ENCODE measurements at regions not wholly inside any gene's neighbourhood (a gene's known extent, or its start where the extent isn't known, plus 50 kb on each side); places are given as distances from the start of the nearest gene placed in this dataset.

DNA sequence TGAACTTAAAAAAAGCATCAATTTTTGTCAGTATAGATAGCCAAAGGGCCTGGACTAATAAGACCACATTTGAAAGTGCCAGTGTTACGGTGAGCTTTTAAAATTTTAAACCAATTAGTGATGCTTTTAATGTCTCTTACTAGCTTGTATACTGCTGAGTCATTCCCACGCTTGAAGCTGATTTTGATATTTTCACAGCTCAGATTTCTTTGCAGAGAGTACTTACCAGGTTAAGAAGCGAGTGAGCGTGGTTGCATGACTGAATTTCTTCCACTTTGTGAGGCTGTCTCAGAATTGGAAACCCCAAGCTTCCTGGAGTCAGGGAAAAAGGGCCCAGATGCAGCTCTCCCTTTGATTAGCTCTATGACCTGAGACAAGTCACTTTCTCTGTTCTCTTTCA lies 74.5 kb upstream of the NBEA start:
- Mint-ChIP-seq H3K36me3 (ENCODE audit: insufficient read depth in 1 of 3, low read depth in 3 of 3) (no peaks in the 10 kb centered on the region), H3K4me1 (peaks cover 16 to 17% of the 10 kb centered on the region in 2 experiments), H3K27ac (peak overlapping the region in 1 of 3 experiments; percentile 81; a peak in 2 of 7 replicates), H3K4me3 (no peak overlapping the region), H3K27me3 (ENCODE audit: low read depth) (no peaks in the 10 kb centered on the region), H3K9me3 (no peaks in the 10 kb centered on the region)
- no peak overlapping the region for H4K5ac ChIP-seq (ENCODE audit: insufficient read length, low read depth, low read length)
- no peaks in the 10 kb centered on the region for H3K23me2 ChIP-seq (ENCODE audit: insufficient read length, low read depth, low read length, poor library complexity, severe bottlenecking)
- H3K9ac ChIP-seq (ENCODE audit: extremely low read depth, insufficient read length, low read length) = no peak overlapping the region
- H2BK120ac ChIP-seq (ENCODE audit: low read depth, low read length, poor library complexity, severe bottlenecking) = no peak overlapping the region
- TF ChIP-seq, protein P1, sequence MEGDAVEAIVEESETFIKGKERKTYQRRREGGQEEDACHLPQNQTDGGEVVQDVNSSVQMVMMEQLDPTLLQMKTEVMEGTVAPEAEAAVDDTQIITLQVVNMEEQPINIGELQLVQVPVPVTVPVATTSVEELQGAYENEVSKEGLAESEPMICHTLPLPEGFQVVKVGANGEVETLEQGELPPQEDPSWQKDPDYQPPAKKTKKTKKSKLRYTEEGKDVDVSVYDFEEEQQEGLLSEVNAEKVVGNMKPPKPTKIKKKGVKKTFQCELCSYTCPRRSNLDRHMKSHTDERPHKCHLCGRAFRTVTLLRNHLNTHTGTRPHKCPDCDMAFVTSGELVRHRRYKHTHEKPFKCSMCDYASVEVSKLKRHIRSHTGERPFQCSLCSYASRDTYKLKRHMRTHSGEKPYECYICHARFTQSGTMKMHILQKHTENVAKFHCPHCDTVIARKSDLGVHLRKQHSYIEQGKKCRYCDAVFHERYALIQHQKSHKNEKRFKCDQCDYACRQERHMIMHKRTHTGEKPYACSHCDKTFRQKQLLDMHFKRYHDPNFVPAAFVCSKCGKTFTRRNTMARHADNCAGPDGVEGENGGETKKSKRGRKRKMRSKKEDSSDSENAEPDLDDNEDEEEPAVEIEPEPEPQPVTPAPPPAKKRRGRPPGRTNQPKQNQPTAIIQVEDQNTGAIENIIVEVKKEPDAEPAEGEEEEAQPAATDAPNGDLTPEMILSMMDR (conservative IDR thresholded peaks at IDR 0.05) = no peak
- H2BK20ac ChIP-seq (ENCODE audit: low read depth, low read length, poor library complexity, severe bottlenecking) = no peak overlapping the region
- H3K4me2 ChIP-seq (ENCODE audit: insufficient read depth, insufficient read length, low read length) = no peak overlapping the region
- H3K27ac ChIP-seq (ENCODE audit: insufficient read length, low read depth, low read length) = no peak overlapping the region
- no peak overlapping the region for H3T11ph ChIP-seq (ENCODE audit: low read length)
- no peak for DNase-seq
- no peak overlapping the region for H2BK12ac ChIP-seq (ENCODE audit: insufficient read length, low read depth, low read length)
- H3K9me3 ChIP-seq (ENCODE audit: control insufficient read depth, low read depth, low read length) = no peaks in the 10 kb centered on the region
- H3K79me1 ChIP-seq (ENCODE audit: insufficient read depth, low read depth, low read length, poor library complexity, severe bottlenecking) = no peaks in the 10 kb centered on the region
- WGBS (ENCODE audit: extremely low coverage, insufficient read length, low lambda C conversion rate) = no CpG with 5 or more reads among the region's 4 CpGs
- peaks cover 18% of the 10 kb centered on the region for H3K4me1 ChIP-seq (ENCODE audit: insufficient read depth, low read length)
- no peaks in the 10 kb centered on the region for H4K20me1 ChIP-seq (ENCODE audit: control insufficient read depth, insufficient read depth, insufficient read length)
- H2AK5ac ChIP-seq (ENCODE audit: insufficient read length, low read length) = no peak overlapping the region
- no peak overlapping the region for H3K18ac ChIP-seq (ENCODE audit: insufficient read length, low read depth, low read length)
- H2BK15ac ChIP-seq (ENCODE audit: low read depth, low read length) = no peak overlapping the region
- H3K14ac ChIP-seq (ENCODE audit: insufficient read depth, low read length) = no peak overlapping the region
- no peak overlapping the region for H3K23ac ChIP-seq (ENCODE audit: insufficient read length, low read depth, low read length)
- no peak overlapping the region for H2AFZ ChIP-seq (ENCODE audit: low read length)
- no peak overlapping the region for H4K91ac ChIP-seq (ENCODE audit: insufficient read length, low read depth, low read length)
- H3K27me3 ChIP-seq (ENCODE audit: insufficient read depth, low read length) = no peaks in the 10 kb centered on the region
- H3K4ac ChIP-seq (ENCODE audit: low read depth, low read length) = no peak overlapping the region
- no peak overlapping the region for H2BK5ac ChIP-seq (ENCODE audit: insufficient read length, low read length)
- H3K79me2 ChIP-seq (ENCODE audit: insufficient read depth, low read length) = no peaks in the 10 kb centered on the region
- no peak overlapping the region for H3K56ac ChIP-seq (ENCODE audit: insufficient read length, low read depth, low read length)
- no peak overlapping the region for H4K8ac ChIP-seq (replicated peaks; ENCODE audit: insufficient read length, low read depth, low read length)

All from H9 (cell line).